H7 (cell line): ENCODE measurements at regions not wholly inside any gene's neighbourhood (a gene's known extent, or its start where the extent isn't known, plus 50 kb on each side); places are given as distances from the start of the nearest gene placed in this dataset.

ENCODE experiments used
- DNase-seq: peaks from one replicate; pipeline ENCODE4 v3.0.0; 2012
- H3K27me3 ChIP-seq: 2 replicates; pipeline ENCODE4 v1.6.0; 2011; ENCODE audit warnings: mild to moderate bottlenecking, low read length; ENCODE audit not compliant: control insufficient read depth, insufficient read depth
- H3K36me3 ChIP-seq: replicated peaks from 2 replicates; pipeline ENCODE4 v1.5.1; 2011; ENCODE audit warnings: low read length; ENCODE audit not compliant: control insufficient read depth, insufficient read depth
- H3K4me3 ChIP-seq: 2 replicates; pipeline ENCODE4 v1.5.1; 2011; ENCODE audit warnings: low read depth, mild to moderate bottlenecking, control low read depth, low read length, moderate library complexity; ENCODE audit not compliant: insufficient read depth

- Histone ChIP-seq H3K4me3 (no peak overlapping the region), H3K27me3 (no peaks in the 10 kb centered on the region), H3K36me3 (no peaks in the 10 kb centered on the region)
- no peak for DNase-seq
Measured at GRCh38 chr4:176843710-176844109, 51.0 kb upstream of the VEGFC start.

- Histone ChIP-seq H3K36me3 (no peaks in the 10 kb centered on the region), H3K4me3 (no peak overlapping the region), H3K27me3 (no peaks in the 10 kb centered on the region)
- no peak for DNase-seq
Measured at GRCh38 chr4:176844448-176844847, 51.7 kb upstream of the VEGFC start.

GRCh38 chr4:176845636-176846035 is 52.9 kb upstream of the VEGFC start:
- Histone ChIP-seq H3K27me3 (no peaks in the 10 kb centered on the region), H3K36me3 (no peaks in the 10 kb centered on the region), H3K4me3 (no peak overlapping the region)
- DNase-seq: no peak

GRCh38 chr4:176849076-176849475 is 56.4 kb upstream of the VEGFC start:
- Histone ChIP-seq H3K4me3 (no peak overlapping the region), H3K36me3 (no peaks in the 10 kb centered on the region), H3K27me3 (no peaks in the 10 kb centered on the region)
- DNase-seq: no peak

- Histone ChIP-seq H3K4me3 (no peak overlapping the region), H3K36me3 (no peaks in the 10 kb centered on the region), H3K27me3 (no peaks in the 10 kb centered on the region)
- no peak for DNase-seq
Measured at GRCh38 chr4:176850436-176850835, 57.7 kb upstream of the VEGFC start.

GRCh38 chr4:176856421-176856820 is 63.7 kb upstream of the VEGFC start:
- Histone ChIP-seq H3K4me3 (no peak overlapping the region), H3K36me3 (no peaks in the 10 kb centered on the region), H3K27me3 (no peaks in the 10 kb centered on the region)
- DNase-seq: no peak

GRCh38 chr4:176858839-176859238 is 66.1 kb upstream of the VEGFC start:
- H3K36me3 ChIP-seq: no peaks in the 10 kb centered on the region
- H3K27me3 ChIP-seq: no peaks in the 10 kb centered on the region
- H3K4me3 ChIP-seq: no peak overlapping the region
- DNase-seq: no peak

- Histone ChIP-seq H3K36me3 (no peaks in the 10 kb centered on the region), H3K27me3 (no peaks in the 10 kb centered on the region), H3K4me3 (no peak overlapping the region)
- no peak for DNase-seq
Measured at GRCh38 chr4:176864238-176864637, 71.5 kb upstream of the VEGFC start.

- no peaks in the 10 kb centered on the region for H3K36me3 ChIP-seq
- no peak for DNase-seq
- no peak overlapping the region for H3K4me3 ChIP-seq
- no peaks in the 10 kb centered on the region for H3K27me3 ChIP-seq
Measured at GRCh38 chr4:176868676-176869075, 76.0 kb upstream of the VEGFC start.

GRCh38 chr4:176872461-176872860 is 79.7 kb upstream of the VEGFC start:
- no peak overlapping the region for H3K4me3 ChIP-seq
- no peaks in the 10 kb centered on the region for H3K27me3 ChIP-seq
- no peaks in the 10 kb centered on the region for H3K36me3 ChIP-seq
- DNase-seq: no peak

- Histone ChIP-seq H3K36me3 (no peaks in the 10 kb centered on the region), H3K4me3 (no peak overlapping the region), H3K27me3 (no peaks in the 10 kb centered on the region)
- no peak for DNase-seq
Measured at GRCh38 chr4:176874721-176875445, 82.2 kb upstream of the VEGFC start.

- no peak overlapping the region for H3K4me3 ChIP-seq
- no peaks in the 10 kb centered on the region for H3K36me3 ChIP-seq
- H3K27me3 ChIP-seq: no peaks in the 10 kb centered on the region
- no peak for DNase-seq
Measured at GRCh38 chr4:176875446-176875930, 82.8 kb upstream of the VEGFC start.

- DNase-seq: no peak
- Histone ChIP-seq H3K36me3 (no peaks in the 10 kb centered on the region), H3K4me3 (no peak overlapping the region), H3K27me3 (no peaks in the 10 kb centered on the region)
Measured at GRCh38 chr4:176879380-176880116, 86.8 kb upstream of the VEGFC start.

GRCh38 chr4:176882206-176882605 is 89.5 kb upstream of the VEGFC start:
- Histone ChIP-seq H3K27me3 (no peaks in the 10 kb centered on the region), H3K4me3 (no peak overlapping the region), H3K36me3 (no peaks in the 10 kb centered on the region)
- no peak for DNase-seq

- H3K36me3 ChIP-seq: no peaks in the 10 kb centered on the region
- H3K4me3 ChIP-seq: no peak overlapping the region
- DNase-seq: no peak
- H3K27me3 ChIP-seq: no peaks in the 10 kb centered on the region
Measured at GRCh38 chr4:176883108-176883550, 90.4 kb upstream of the VEGFC start.
